DOHH2 (cell line): ENCODE measurements at regions not wholly inside any gene's neighbourhood (a gene's known extent, or its start where the extent isn't known, plus 50 kb on each side); places are given as distances from the start of the nearest gene placed in this dataset.

Experiments used
- EZH2phosphoT487 ChIP-seq: fragments of 200-600 bp; sonication (generic); IDR thresholded peaks from 2 replicates; pipeline ENCODE4 v1.6.1; 2017; ENCODE audit warnings: borderline replicate concordance, mild to moderate bottlenecking, antibody characterized with exemption, low read length, moderate library complexity, mixed read lengths
- TF ChIP-seq, protein P1 (sequence below): fragments of 200-600 bp; sonication (generic); IDR thresholded peaks from one replicate; pipeline ENCODE4 v1.5.1; 2014; ENCODE audit warnings: antibody characterized with exemption, mild to moderate bottlenecking, low read depth, low read length; ENCODE audit not compliant: poor library complexity, severe bottlenecking

DNA sequence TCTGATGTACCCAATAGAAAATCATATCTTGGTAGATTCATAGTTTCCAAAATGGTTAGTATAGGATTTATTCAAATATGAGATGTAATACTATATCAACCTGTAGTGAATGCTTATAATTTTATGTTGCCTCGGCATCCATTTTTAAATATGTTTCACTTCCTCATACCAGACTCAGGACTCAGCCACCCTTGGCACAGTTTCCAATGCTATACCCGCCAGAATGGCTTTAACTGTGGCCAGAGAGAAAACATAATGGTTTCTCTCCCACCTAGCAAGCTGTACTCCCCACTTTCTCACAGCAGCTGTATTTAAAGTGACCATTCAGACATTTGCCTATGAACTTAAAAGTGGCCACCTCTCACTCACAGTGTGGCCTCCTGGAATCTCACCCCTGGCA lies 466.6 kb upstream of the PABPC4L start:
- TF ChIP-seq, protein P1, sequence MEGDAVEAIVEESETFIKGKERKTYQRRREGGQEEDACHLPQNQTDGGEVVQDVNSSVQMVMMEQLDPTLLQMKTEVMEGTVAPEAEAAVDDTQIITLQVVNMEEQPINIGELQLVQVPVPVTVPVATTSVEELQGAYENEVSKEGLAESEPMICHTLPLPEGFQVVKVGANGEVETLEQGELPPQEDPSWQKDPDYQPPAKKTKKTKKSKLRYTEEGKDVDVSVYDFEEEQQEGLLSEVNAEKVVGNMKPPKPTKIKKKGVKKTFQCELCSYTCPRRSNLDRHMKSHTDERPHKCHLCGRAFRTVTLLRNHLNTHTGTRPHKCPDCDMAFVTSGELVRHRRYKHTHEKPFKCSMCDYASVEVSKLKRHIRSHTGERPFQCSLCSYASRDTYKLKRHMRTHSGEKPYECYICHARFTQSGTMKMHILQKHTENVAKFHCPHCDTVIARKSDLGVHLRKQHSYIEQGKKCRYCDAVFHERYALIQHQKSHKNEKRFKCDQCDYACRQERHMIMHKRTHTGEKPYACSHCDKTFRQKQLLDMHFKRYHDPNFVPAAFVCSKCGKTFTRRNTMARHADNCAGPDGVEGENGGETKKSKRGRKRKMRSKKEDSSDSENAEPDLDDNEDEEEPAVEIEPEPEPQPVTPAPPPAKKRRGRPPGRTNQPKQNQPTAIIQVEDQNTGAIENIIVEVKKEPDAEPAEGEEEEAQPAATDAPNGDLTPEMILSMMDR = no peak
- TF ChIP-seq EZH2phosphoT487 = no peak
